ENCODE measurements at regions not wholly inside any gene's neighbourhood (a gene's known extent, or its start where the extent isn't known, plus 50 kb on each side); places are given as distances from the start of the nearest gene placed in this dataset.
A peak's percentile ranks its signal among the peaks of the same experiment; 100 is the strongest.

GRCh38 chr14:31943861-31944255, 133.2 kb upstream of the ARHGAP5 start:
- no peak for DNase-seq

GRCh38 chr14:31944256-31945073, 132.6 kb upstream of the ARHGAP5 start:
- DNase-seq = no peak

- no peak for DNase-seq
Measured at GRCh38 chr14:31945074-31945613, 132.0 kb upstream of the ARHGAP5 start.

DNA sequence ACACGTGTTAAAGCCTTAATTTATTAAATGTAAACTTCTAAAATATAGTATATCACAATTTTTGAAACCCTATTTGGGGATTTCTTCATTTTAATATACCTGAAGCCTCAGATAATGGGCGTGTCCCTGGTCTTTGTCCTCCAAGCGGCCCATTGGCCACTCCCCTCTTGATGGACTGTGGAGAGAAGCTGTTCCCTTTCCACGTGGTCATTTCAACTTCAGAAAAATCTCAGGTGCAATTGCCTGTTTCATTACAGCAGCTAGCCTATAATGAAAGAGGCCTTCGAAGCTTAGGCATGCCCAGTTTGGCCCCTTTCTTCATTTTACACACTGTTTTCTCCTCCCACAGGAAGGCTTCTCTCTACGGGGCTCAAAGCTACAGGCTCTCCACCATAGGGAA, 131.4 kb upstream of the ARHGAP5 start:
- no peak for DNase-seq

GRCh38 chr14:31947076-31947475, 130.0 kb upstream of the ARHGAP5 start:
- no peak for DNase-seq

GRCh38 chr14:31947680-31948595, 129.2 kb upstream of the ARHGAP5 start:
- DNase-seq = no peak

- DNase-seq = no peak
Measured at GRCh38 chr14:31949709-31950108, 127.4 kb upstream of the ARHGAP5 start.

DNA sequence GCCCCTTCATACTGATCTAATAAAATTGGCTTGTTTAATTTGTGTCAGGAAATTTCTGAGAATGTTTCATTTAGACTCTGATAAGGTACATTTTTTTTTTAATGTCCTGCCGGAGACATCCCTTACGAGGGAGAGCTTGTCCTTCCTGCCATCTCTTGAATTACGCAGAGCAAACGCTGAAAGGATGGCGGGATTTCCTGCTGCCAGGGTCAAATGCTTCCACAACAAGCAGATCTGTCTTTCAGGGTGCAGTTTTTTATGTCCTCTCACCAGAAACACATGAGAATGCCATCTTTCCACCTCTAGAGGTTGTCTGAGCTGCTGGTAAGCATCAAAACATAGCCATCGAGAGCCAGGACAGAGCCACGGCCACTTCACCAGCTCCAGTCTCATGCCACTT, 126.8 kb upstream of the ARHGAP5 start:
- no peak for DNase-seq

- peak; percentile 86 for DNase-seq
Measured at GRCh38 chr14:31950764-31951637, 126.1 kb upstream of the ARHGAP5 start.

DNA sequence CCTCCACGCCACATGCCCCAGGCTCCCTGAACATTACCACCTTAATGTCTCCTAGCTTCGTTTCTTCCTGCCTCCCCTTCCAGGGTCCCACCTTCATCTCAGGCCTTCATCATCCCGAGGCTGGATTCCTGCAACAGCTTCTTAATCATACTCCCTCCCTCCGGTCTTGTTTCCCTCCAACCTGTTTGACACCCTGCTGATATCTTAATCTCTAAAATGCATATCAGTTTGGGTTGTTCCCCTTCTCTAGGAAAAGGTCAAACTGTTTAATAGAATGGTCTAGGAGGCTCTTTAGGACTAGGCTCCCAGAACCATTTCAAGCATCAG, 125.5 kb upstream of the ARHGAP5 start:
- no peak for DNase-seq

DNA sequence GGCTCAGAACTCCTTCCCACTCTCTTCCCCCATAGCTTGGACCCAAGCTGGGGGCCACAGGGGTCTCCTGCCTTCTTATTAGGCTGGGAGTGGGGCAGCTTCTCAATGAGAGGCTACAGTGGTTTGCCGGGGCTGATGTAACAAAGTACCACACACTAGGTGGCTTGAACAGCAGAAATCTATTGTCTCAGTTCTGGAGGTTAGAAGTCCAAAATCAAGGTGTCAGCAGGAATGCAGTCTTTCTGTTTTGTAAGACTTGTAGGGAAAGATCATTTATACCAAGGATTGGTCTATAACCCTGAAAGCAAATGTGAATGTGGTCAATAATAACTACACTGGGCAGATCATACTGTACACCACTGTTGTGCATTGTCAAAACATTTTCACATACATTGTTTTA, 124.5 kb upstream of the ARHGAP5 start:
- DNase-seq = no peak

DNA sequence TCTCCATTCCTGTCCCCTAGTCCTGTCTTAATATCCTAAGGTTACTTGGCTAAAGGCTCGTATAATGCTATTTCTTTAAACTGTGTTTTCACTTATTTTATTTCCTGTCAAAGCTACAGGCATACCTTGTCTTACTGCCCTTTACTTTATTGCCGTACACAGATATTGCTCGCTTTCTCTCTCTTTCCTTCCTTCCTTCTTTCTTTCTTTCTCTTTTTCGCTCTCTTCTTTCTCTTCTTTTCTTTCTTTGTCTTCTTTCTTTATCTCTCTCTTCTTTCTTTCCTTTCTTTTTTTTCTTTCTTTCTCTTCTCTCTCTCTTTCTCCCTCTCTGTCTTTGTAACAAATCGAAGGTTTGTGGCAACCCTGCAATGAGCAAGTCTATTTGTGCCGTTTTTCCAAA, 123.9 kb upstream of the ARHGAP5 start:
- no peak for DNase-seq

GRCh38 chr14:31954991-31955390, 122.1 kb upstream of the ARHGAP5 start:
- DNase-seq = no peak

DNA sequence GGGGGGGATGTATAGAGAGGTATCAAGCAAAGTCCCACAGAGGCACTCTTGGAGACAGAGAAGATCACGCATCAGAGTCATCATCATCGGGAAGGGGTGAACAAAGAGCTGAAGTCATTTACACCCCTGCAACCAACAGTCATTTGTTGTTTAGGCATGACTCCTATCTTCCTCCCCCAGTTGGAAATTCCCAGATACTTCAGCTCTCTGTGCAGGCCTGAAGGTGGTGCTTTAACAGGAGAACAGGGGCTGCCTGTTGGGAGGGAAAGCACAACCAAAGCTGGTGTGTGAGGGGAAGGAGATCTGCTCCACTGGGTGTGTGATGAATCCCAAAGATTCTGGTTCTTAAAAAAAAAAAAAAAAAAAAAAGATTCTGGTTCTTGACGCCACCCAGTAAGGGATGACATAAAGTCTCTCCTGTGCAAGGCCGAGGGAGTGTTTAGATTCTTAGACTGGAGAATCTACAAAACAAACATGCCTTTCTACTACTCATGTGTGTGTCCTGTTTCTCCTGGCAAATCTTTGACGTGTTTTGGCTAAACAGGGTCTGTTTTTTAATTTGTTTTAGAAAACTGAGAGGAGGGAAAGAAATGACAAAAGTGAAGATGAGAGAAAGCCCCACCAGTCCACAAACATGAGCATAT, 121.0 kb upstream of the ARHGAP5 start:
- DNase-seq = no peak

DNA sequence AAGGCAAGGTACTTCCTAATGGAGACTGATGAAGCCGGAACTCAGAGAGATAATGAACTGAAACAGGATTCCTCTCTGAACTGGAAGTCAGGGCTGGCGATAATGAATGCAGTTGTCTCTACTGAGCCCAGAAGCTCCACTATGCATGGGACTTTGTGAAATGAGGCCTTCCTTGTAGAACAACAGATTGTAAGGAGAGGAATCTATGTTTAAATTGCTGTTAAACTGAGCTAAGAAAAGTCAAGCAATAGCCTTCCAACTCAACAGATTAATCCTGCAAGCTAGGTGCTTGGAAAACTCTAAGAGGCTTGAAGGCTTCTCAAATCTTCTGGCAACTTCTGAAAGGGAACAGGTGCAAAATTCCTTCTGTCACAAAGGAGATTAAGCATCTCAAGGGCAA, 119.5 kb upstream of the ARHGAP5 start:
- no peak for DNase-seq

DNA sequence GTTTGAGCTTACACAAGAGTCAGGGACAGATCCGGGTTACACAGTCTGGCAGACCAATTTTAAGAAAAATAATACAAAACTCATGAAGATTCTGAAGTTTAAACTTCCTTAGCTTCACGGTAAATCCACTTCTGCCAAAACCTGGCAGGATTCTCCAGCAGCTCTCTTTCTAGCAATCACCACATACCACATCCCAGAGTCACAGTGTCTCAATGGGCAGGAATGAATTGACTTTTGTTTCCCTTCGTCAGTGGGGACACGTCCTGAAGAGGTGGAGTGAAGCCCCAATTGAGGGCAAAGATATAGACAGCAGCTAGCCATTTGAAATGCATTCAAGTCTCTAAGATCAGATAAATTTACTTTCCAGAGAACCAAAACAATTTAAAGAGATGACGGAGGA, 117.1 kb upstream of the ARHGAP5 start:
- no peak for DNase-seq

DNA sequence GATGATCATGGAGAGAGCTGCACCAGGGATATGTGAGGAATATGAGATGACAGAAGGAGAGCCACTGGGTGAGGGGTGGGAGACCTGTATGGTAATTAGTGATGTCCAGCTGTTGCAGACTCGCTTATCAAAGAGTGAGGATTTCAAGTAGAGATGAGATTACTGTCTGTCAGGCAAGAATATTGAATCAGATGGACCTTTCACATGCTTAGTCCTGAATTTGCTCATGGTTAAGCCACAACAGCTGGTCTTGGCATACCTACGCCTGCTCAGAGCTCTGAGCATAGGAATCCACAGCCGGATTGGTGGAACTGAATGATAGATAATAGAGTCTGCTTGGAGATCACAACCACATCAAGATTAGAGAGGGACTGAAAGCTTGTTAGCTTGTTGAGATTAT, 115.2 kb upstream of the ARHGAP5 start:
- no peak for DNase-seq

- no peak for DNase-seq
Measured at GRCh38 chr14:31962920-31963319, 114.2 kb upstream of the ARHGAP5 start.

GRCh38 chr14:31963587-31963986, 113.5 kb upstream of the ARHGAP5 start:
- DNase-seq = no peak

GRCh38 chr14:31964490-31964889, 112.6 kb upstream of the ARHGAP5 start:
- DNase-seq = no peak

DNA sequence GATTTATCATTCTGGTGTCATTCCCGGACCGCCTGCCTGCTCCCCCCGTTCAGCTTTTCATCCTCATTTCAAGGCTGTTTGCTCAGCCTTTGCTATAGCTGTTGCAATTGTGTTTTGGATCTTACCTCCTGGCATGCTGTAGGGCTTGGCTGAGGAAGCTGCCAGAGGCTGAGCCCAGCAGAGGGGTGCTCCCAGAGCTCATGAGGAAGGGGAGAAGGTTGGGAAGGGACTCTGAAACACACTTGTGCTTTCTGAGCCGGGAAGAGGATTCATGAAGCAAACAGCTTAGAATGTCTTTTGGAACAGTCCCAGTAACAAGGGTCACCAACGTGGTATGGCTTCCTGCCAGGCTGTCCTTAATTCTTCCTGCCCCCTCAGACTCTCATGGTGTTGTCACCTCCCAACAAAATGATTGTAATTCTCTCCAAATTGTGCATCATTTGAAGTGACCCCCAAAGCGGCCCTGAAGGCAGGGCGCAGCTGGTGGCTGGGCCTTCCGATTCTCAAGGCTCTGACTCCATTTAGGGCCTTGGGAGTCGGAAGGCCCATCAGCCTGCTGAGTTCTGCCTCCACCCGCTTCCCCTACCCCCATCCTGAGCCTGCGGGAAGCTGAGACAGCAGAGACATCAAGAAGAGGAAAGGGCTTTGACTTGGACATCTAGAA, 111.9 kb upstream of the ARHGAP5 start:
- DNase-seq = no peak

Measured in renal pelvis (tissue), 1 donor.